ENCODE measurements at regions not wholly inside any gene's neighbourhood (a gene's known extent, or its start where the extent isn't known, plus 50 kb on each side); places are given as distances from the start of the nearest gene placed in this dataset.
"Not testable (repeated sequence)": the region's sequence is repeated elsewhere in the genome, so short reads cannot be mapped to it uniquely, and the experiment has no call there.

GRCh38 chr3:178363048-178363447, 173.2 kb upstream of the KCNMB2 start:
- not testable (repeated sequence) for TF ChIP-seq CTCF (conservative IDR thresholded peaks at IDR 0.05); EZH2 (IDR thresholded peaks at IDR 0.05; ENCODE audit: low read depth)

All from PC-9 (cell line).